ENCODE measurements at regions not wholly inside any gene's neighbourhood (a gene's known extent, or its start where the extent isn't known, plus 50 kb on each side); places are given as distances from the start of the nearest gene placed in this dataset.

DNA sequence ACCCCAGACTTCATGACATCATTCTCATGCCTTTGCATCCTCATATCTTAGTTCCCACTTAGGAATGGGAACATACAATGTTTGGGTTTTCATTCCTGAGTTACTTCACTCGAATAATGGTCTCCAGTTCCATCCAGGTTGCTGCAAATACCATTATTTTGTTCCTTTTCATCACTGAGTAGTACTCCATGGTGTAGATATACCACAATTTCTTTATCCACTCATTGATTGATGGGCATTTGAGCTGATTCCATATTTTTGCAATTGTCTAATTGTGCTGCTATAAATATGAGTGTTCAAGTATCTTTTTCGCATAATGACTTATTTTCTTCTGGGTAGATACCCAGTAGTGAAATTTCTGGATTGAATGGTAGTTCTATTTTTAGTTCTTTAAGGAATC is 1026.8 kb downstream of the STPG2 start:
- TF ChIP-seq POU6F1 (CRISPR knock-in tag; IDR thresholded peaks at IDR 0.05; ENCODE audit: borderline replicate concordance, low read depth) (no peak), ZNF565 (CRISPR knock-in tag; conservative IDR thresholded peaks at IDR 0.05; ENCODE audit: low read depth) (no peak), ZNF8 (CRISPR knock-in tag; IDR thresholded peaks at IDR 0.05) (peak; percentile 91), ZC3H10 (CRISPR knock-in tag; IDR thresholded peaks at IDR 0.05) (no peak), RARB (CRISPR knock-in tag; IDR thresholded peaks at IDR 0.05) (no peak), SNAI2 (CRISPR knock-in tag; IDR thresholded peaks at IDR 0.05) (no peak), OSR1 (CRISPR knock-in tag; IDR thresholded peaks at IDR 0.05) (no peak)
